T-helper 17 cell (primary cell): ENCODE measurements at regions not wholly inside any gene's neighbourhood (a gene's known extent, or its start where the extent isn't known, plus 50 kb on each side); places are given as distances from the start of the nearest gene placed in this dataset.

Source experiments
- ATAC-seq: fragments of 150-1000 bp; cut with Tn5 transposase; 2 replicates; pipeline ENCODE4 v1.10.0; 2021; ENCODE audit warnings: mild to moderate bottlenecking, moderate library complexity
- DNase-seq, 3 donors: peaks; one replicate each; pipeline versions ENCODE4 v3.0.0 to v3.0.0-alpha.2; 2020 to 2021
- H3K9me3 ChIP-seq: one replicate; pipeline ENCODE4 v1.7.0; 2013; ENCODE audit warnings: low read length, mild to moderate bottlenecking; ENCODE audit not compliant: control insufficient read depth, poor library complexity, severe bottlenecking
- H3K27ac Mint-ChIP-seq: one replicate; pipeline ENCODE4 v1.8.0; 2022; ENCODE audit warnings: mild to moderate bottlenecking, moderate library complexity, mixed read lengths
- H3K27me3 Mint-ChIP-seq: one replicate; pipeline ENCODE4 v1.8.0; 2022; ENCODE audit warnings: mixed read lengths
- H3K36me3 Mint-ChIP-seq: one replicate; pipeline ENCODE4 v1.8.0; 2022; ENCODE audit warnings: low read depth, mixed read lengths
- H3K4me1 Mint-ChIP-seq: one replicate; pipeline ENCODE4 v1.8.0; 2022; ENCODE audit warnings: mild to moderate bottlenecking, mixed read lengths
- H3K4me3 Mint-ChIP-seq: one replicate; pipeline ENCODE4 v1.8.0; 2022; ENCODE audit warnings: mild to moderate bottlenecking, moderate library complexity, mixed read lengths

DNA sequence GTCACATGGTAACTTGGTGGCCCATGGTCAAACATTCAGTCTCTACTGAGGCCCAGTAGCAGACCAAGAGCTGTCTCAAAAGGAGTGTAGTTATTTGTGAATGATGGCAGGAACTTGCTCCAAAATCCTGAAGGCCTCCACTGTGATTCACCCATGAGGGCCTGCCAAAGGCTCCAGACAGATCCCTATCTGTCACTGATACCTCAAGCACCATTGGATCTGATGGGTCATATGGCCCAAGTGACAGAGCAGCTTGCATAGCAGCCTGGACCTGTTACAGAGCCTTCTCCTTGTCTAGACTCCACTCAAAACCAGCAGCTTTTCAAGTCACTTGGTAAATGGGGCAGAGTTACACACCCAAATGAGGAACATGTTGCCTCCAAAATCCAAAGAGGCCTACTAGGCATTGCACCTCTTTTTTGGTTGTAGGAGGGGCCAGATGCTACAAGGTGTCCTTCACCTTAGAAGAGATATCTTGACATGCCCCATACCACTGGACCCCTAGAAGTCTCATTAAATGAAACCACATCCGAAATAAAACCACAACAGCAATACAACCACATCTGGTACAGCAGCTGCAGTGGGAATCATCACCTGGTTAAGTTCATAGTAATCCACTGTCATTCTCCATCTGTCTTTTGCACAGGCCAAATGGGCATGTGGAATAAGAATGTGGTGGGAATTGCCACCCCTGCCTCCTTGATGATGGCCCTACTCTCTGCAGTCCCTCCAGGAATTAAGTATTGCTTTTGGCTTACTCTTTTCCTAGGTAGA is 150.4 kb upstream of the MAX start:
- no peaks in the 10 kb centered on the region for H3K27me3 Mint-ChIP-seq
- ATAC-seq: no peak
- no peaks in the 10 kb centered on the region for H3K9me3 ChIP-seq
- no peak for DNase-seq
- no peak overlapping the region for H3K27ac Mint-ChIP-seq
- no peak overlapping the region for H3K4me3 Mint-ChIP-seq
- peaks cover 4% of the 10 kb centered on the region for H3K36me3 Mint-ChIP-seq
- H3K4me1 Mint-ChIP-seq: peaks cover 10% of the 10 kb centered on the region

DNA sequence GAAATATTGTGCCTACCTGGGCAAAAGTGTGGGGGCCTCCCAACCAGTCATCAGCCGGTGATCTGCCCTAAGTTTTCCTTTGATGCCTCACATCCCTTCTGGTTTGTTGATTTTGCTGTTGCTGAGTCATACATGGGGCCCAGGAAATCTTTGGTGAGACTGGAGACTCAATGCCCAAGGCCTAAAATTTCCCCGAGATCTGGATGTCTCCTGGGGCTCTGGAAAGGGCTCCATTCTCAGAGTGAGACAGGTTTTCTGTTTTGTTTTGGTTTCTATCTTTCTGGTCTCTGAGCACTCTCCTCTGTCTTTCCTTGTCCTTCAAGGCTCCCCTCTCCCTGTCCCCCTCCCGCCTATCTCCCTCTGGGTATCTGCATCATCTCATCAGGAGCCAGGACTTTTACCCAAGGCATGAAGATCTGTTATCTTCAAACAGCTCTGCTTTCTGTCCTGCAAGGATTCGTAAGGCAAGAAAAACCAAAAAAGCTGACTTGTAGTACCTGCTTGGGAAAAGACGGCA is 152.8 kb upstream of the MAX start:
- DNase-seq (no peak), ATAC-seq (no peak)
- H3K27ac Mint-ChIP-seq: no peak overlapping the region
- peaks cover 4% of the 10 kb centered on the region for H3K36me3 Mint-ChIP-seq
- H3K9me3 ChIP-seq: no peaks in the 10 kb centered on the region
- H3K4me1 Mint-ChIP-seq: peaks cover 10% of the 10 kb centered on the region
- H3K4me3 Mint-ChIP-seq: no peak overlapping the region
- no peaks in the 10 kb centered on the region for H3K27me3 Mint-ChIP-seq

DNA sequence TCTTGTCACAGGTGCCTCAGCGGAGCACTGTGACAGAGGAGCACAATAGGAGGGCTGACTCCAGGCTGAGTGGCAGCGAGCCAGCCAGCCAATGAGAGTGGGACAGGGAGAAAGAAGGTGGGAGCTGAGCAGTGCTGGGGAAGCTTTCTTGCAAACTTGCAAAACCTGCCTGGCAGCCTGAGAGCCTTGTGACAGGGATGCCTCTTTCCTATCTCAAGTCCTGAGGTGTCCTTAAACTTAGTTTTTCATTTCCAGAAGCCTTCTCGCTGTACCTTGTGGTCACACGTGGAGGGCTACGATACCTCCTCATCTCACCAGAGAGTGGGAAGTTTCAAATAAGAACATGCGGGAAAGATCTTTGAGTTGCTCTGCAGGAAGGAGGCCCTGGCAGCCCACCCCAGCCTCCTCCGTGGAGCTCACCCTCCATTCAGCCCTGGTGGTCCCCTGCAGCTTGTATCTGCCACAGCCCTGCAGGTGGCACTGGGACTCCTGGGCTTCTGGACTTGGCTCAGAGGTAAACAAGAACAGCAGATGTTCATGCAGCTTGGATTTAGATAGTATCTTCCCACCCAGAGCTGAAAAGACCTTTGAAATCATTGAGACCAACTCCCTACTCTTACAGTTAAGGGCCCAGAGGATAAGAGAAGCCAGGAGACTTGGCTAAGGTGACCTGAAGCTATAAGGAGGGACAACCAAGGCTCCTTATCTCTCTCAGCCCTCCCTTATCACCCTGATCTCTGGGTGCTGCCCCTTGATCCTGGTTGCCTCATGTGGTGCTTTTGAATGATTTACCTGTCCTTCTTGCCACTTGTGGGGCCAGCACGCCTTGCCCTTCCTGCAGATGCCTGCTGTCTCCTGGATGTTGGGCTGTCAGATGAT is 153.5 kb upstream of the MAX start:
- no peaks in the 10 kb centered on the region for H3K9me3 ChIP-seq
- Mint-ChIP-seq H3K27ac (no peak overlapping the region), H3K27me3 (no peaks in the 10 kb centered on the region), H3K4me3 (no peak overlapping the region), H3K4me1 (peaks cover 10% of the 10 kb centered on the region), H3K36me3 (peaks cover 4% of the 10 kb centered on the region)
- ATAC-seq: no peak
- no peak for DNase-seq

DNA sequence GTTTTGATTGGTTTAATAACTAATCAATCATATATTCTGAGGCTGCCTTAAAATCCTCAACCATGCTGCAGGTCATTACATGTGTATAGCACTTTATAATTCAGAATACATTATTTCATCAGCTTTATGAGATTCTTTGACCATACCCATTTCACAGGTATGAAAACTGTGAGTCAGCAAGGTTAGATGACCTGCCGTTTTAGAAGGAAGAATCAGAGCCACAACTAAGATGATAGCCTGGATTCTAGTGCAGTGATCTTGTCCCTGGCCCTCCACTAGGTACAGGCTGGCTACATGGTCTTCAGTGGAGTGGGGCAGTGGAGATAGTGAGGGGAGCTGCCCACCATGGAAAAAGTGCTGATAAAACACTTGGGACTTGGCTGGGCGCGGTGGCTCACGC is 154.4 kb upstream of the MAX start:
- H3K9me3 ChIP-seq: no peaks in the 10 kb centered on the region
- Mint-ChIP-seq H3K27me3 (no peaks in the 10 kb centered on the region), H3K4me3 (no peak overlapping the region), H3K36me3 (peaks cover 4% of the 10 kb centered on the region), H3K27ac (no peak overlapping the region), H3K4me1 (peaks cover 10% of the 10 kb centered on the region)
- ATAC-seq (no peak), DNase-seq (no peak)

DNA sequence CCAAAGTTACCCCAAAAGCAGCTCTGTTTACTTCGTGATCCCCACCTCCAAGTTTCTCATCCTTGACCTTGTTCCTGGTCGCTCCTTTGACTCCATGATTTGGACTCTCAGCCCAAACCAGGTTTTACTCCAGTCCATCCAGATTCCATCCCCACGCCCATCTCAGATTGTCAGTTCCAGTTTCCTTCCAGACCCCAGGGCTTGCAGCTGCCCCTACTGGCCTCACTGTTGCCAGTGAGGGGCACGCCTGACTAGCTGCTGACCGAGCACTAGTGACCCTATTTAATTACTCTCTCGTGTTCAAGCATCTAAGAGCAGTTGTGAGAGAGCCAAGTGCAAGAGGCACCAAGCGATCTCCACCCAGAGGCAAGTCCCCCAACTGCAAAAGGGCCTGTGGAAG is 155.1 kb upstream of the FUT8 start:
- ATAC-seq: no peak
- Mint-ChIP-seq H3K4me3 (no peak overlapping the region), H3K4me1 (peaks cover 10% of the 10 kb centered on the region), H3K27me3 (no peaks in the 10 kb centered on the region), H3K27ac (no peak overlapping the region), H3K36me3 (peaks cover 4% of the 10 kb centered on the region)
- H3K9me3 ChIP-seq: no peaks in the 10 kb centered on the region
- no peak for DNase-seq

DNA sequence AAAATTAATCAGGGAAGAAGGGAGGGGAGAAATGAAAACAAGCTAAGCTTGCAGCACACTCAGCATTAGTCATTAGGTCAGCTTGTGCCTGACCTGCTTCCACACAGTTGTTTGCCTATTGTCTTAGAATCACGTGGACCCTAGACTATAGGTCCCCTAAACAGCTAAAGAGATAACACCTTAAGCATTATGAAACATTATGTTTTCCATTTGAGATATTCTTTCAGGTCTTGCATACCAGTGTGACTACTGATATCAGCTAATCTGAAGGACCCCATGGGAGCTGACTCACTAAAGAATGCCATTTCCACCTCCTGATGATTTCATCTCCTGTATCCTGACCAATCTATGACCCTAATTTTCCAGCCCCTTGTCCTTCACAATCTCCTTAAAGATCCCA is 154.1 kb upstream of the FUT8 start:
- no peak for ATAC-seq
- no peaks in the 10 kb centered on the region for H3K27me3 Mint-ChIP-seq
- no peak overlapping the region for H3K4me3 Mint-ChIP-seq
- DNase-seq: no peak
- no peaks in the 10 kb centered on the region for H3K9me3 ChIP-seq
- H3K27ac Mint-ChIP-seq: no peak overlapping the region
- H3K36me3 Mint-ChIP-seq: peaks cover 4% of the 10 kb centered on the region
- peaks cover 7% of the 10 kb centered on the region for H3K4me1 Mint-ChIP-seq

DNA sequence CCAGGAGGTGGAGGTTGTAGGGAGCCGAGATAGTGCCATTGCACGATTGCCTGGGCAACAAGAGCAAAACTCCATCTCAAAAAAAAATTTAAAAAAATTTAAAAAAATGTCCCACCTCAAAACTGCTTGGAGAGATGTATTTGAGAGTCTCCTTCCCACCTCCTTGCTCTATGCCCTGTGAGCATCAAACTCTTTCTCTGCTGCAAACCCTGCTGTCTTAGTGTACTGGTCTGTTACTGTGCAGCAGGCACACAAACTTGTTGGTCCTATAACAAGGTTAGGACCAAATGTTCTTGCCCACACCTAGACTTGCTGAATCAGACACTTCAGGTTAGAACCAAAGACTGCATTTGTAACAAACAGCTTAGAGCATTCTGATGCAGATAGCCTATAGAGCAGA is 153.5 kb upstream of the FUT8 start:
- Mint-ChIP-seq H3K4me3 (no peak overlapping the region), H3K27ac (no peak overlapping the region), H3K36me3 (peaks cover 4% of the 10 kb centered on the region), H3K4me1 (peaks cover 7% of the 10 kb centered on the region), H3K27me3 (no peaks in the 10 kb centered on the region)
- ATAC-seq (no peak), DNase-seq (no peak)
- H3K9me3 ChIP-seq: no peaks in the 10 kb centered on the region

DNA sequence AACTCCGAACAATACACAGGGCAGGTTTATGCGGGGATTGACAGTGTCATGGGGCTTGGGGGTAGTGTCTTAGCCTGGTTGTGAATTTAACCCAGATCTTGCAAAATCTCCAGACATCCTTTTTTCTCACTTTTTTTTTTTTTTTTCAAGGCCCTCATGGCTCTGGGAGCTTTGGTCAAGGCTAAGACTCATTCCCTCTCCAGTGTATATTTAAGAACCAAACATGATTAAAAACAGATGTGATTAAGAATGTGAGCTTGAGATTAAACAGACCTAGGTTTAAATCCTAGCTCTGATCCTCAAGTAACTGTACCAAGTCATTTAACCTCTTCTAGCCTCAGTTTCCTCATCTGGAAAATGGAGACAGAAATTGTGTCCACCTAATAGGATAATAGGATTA is 151.7 kb upstream of the FUT8 start:
- H3K9me3 ChIP-seq: no peaks in the 10 kb centered on the region
- H3K4me1 Mint-ChIP-seq: no peaks in the 10 kb centered on the region
- H3K4me3 Mint-ChIP-seq: no peak overlapping the region
- H3K27me3 Mint-ChIP-seq: no peaks in the 10 kb centered on the region
- H3K27ac Mint-ChIP-seq: no peak overlapping the region
- ATAC-seq: no peak
- no peak for DNase-seq
- peaks cover 4% of the 10 kb centered on the region for H3K36me3 Mint-ChIP-seq

DNA sequence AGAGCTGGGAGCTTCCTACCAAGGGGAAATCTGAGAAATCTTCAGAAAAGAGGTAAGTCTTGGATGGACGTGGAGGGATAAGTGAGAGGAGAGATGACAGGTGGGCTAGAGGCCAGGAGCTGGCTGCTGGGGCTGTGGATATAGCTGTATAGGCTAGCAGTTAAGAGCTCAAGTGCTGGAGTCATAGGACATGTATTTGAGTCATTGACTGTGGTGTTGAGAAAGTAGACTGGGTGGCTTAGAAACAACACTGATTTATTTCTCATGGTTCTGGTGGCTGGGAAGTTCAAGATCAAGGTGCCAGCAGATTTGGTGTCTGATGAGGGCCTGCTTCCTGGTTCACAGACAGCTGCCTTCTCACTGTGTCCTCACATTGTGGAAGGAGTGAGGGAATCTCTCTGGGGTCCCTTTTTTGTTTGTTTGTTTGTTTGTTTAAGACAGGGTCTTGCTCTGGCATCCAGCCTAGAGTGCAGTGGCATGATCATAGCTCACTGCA is 151.1 kb upstream of the FUT8 start:
- Mint-ChIP-seq H3K27me3 (no peaks in the 10 kb centered on the region), H3K4me1 (no peaks in the 10 kb centered on the region), H3K4me3 (no peak overlapping the region), H3K27ac (no peak overlapping the region), H3K36me3 (peaks cover 4% of the 10 kb centered on the region)
- ATAC-seq: no peak
- no peak for DNase-seq
- no peaks in the 10 kb centered on the region for H3K9me3 ChIP-seq

DNA sequence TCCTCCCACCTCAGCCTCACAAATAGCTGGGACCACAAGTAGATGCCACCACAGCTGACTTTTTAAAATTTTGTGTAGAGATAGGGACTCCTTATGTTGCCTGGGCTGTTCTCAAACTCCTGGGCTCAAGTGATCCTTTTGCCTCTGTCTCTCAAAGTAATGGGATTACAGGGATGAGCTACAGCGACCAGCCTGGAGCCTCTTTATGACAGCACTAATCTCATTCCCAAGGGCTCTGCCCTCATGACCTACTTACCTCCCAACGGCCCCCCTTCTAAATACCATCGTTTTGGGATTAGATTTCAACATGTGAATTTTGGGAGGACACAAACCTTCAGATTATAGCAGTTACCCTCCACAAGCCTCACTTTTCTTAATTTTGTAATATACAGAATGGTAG is 150.6 kb upstream of the FUT8 start:
- H3K27ac Mint-ChIP-seq: no peak overlapping the region
- no peaks in the 10 kb centered on the region for H3K27me3 Mint-ChIP-seq
- DNase-seq: no peak
- H3K4me1 Mint-ChIP-seq: peaks cover 3% of the 10 kb centered on the region
- H3K4me3 Mint-ChIP-seq: no peak overlapping the region
- peaks cover 4% of the 10 kb centered on the region for H3K36me3 Mint-ChIP-seq
- H3K9me3 ChIP-seq: no peaks in the 10 kb centered on the region
- no peak for ATAC-seq

DNA sequence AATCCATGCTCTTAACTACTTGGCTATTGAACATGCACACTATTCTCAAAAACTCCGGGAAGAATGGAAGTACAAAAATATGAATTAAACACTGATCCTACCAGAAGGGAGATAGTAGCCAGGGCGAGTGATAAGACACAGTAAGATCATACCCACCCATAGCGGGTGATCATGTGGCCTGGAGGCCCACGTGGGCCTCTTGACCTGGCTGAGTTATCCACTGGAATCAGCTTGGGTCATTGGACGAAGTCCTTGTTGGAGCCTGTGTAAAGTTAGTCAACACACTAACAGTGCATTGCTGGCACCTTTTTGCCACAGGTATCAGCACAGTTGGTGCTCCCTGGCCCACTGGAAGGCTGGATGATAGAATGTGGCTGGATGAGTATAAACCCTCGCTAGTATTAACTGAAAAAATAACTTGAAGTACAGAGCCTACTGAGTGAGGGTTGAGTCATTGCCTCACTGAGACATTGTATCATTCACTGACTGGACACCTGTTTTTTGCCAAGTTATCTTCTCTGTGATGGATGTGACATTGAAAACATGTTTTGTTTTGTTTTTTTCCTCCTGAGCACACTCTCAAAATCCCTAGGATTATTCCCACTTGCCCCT is 149.2 kb upstream of the FUT8 start:
- no peak overlapping the region for H3K4me3 Mint-ChIP-seq
- peaks cover 2% of the 10 kb centered on the region for H3K36me3 Mint-ChIP-seq
- no peak overlapping the region for H3K27ac Mint-ChIP-seq

DNA sequence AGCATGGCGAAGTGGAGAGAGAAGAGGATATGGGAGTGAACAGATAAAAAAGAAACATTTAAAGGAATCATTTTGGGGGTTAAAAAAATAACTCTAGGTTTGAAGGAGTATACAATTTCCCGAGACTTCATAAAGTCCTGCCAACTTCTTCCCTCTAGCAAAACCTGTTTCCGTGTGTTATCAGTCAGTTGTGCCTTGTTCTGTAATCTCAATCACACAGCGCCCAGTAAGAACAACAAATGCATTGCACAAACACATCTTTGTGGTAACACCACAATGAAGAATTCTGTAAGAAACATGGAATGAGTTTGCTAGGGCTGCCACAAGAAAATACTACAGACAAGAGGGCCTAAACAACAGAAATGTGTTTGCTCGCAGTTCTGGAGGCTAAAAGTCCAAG is 144.7 kb upstream of the FUT8 start:
- no peak overlapping the region for H3K4me3 Mint-ChIP-seq
- ATAC-seq (no peak), DNase-seq (no peak)
- H3K27ac Mint-ChIP-seq: no peak overlapping the region
- peaks cover 3% of the 10 kb centered on the region for H3K4me1 Mint-ChIP-seq
- H3K9me3 ChIP-seq: no peaks in the 10 kb centered on the region
- no peaks in the 10 kb centered on the region for H3K36me3 Mint-ChIP-seq
- no peaks in the 10 kb centered on the region for H3K27me3 Mint-ChIP-seq

More for the DNA sequence above, 149.2 kb upstream of the FUT8 start:
- DNase-seq (no peak), ATAC-seq (no peak)
- H3K9me3 ChIP-seq: no peaks in the 10 kb centered on the region
- no peaks in the 10 kb centered on the region for H3K27me3 Mint-ChIP-seq
- H3K4me1 Mint-ChIP-seq: peaks cover 3% of the 10 kb centered on the region

DNA sequence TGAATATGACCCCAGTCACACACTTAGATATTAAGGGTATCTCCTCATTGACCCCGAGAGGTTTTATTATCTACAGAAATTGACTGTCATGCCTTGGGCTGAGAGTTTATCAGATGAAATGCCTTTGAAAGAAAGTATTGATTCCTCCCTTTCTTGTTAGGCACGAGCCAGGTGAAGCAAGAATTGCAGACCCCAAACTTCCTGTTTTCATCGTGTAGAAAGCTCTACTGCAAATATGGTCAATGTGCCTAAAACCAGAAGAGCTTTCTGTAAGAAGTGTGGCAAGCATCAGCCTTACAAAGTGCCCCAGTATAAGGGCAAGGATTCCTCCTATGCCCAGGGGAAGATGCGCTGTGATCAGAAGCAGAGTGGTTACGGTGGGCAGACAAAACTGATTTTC is 143.9 kb upstream of the FUT8 start:
- Mint-ChIP-seq H3K36me3 (no peaks in the 10 kb centered on the region), H3K27me3 (no peaks in the 10 kb centered on the region), H3K27ac (no peak overlapping the region), H3K4me1 (peaks cover 3% of the 10 kb centered on the region), H3K4me3 (no peak overlapping the region)
- ATAC-seq (no peak), DNase-seq (no peak)
- H3K9me3 ChIP-seq: no peaks in the 10 kb centered on the region
